A673 (cell line): ENCODE measurements at regions not wholly inside any gene's neighbourhood (a gene's known extent, or its start where the extent isn't known, plus 50 kb on each side); places are given as distances from the start of the nearest gene placed in this dataset.

Experiments used
- CTCF ChIP-seq: fragments of 300-800, 200-600 bp; sonication (generic); conservative IDR thresholded peaks from 2 replicates; pipeline ENCODE4 v1.5.1; 2017; ENCODE audit warnings: low read depth, mild to moderate bottlenecking, antibody characterized with exemption, low read length, moderate library complexity, mixed read lengths
- EZH2 ChIP-seq: fragments of 200-600 bp; sonication (generic); IDR thresholded peaks from 2 replicates; pipeline ENCODE4 v1.6.1; 2017; ENCODE audit warnings: borderline replicate concordance, low read depth, mild to moderate bottlenecking, mixed read lengths, antibody characterized with exemption, low read length; ENCODE audit not compliant: poor library complexity, severe bottlenecking

DNA sequence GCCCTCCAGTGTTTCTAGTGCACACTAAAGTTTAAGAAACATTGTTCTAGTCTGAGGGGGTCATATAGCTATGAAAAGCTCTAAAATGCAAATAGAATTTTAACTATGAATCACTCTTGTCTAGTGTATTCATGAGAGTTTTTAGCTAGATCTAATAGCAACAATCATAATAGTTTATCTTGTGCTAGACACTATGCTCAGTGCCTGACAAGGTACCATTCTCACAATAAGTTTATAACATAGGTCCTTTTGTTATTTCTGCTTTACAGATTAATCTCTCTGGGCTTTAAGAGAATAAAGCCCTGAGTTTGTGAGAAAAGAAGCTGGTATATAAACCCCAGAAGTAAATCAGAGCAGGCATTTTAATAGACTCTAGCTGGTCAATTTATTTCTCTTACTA, 2120.7 kb downstream of the MAT2B start:
- no peak for TF ChIP-seq CTCF
- TF ChIP-seq EZH2 = no peak
